ENCODE measurements at regions not wholly inside any gene's neighbourhood (a gene's known extent, or its start where the extent isn't known, plus 50 kb on each side); places are given as distances from the start of the nearest gene placed in this dataset.

DNA sequence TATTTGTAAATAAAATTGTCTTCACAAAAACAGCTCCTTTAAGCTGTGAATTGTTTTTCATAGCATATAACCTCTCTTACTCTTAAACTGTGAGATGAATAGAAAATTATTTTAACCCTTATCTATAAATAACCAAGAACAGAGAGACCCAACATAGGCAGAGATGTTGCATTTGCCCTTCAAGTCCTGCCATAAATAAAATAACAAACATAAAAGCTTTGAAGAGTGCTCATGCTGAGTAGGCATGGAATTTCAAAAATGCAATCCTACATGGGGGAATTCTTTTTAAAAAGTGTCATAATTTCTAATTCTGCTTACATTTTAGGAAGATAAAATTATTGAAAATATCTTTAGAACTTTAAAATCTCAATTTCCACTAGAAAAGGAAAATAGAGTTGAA, 124.1 kb upstream of the FERD3L start:
- TF ChIP-seq POLR2A (IDR thresholded peaks at IDR 0.05) (no peak), CTCF (IDR thresholded peaks at IDR 0.05) (no peak)
